ENCODE measurements at regions not wholly inside any gene's neighbourhood (a gene's known extent, or its start where the extent isn't known, plus 50 kb on each side); places are given as distances from the start of the nearest gene placed in this dataset.

GRCh38 chr12:60096727-60097126 lies 500.9 kb downstream of the SLC16A7 start:
- no peak overlapping the region for H3K4me3 ChIP-seq (ENCODE audit: low read depth, poor library complexity, severe bottlenecking)
- no peak for TF ChIP-seq POLR2A (IDR thresholded peaks at IDR 0.05)
- TF ChIP-seq CTCF (IDR thresholded peaks at IDR 0.05) = no peak
- no peak for DNase-seq (ENCODE audit: low spot score in 2 of 2)
- WGBS, 2 donors = 87 to 91% methylated on average over 4 of the region's 4 CpGs
- intact Hi-C loops (cut with DNase I; ENCODE audit: low total_unique reads) = no loop called here

GRCh38 chr12:60100160-60100559 lies 504.3 kb downstream of the SLC16A7 start:
- intact Hi-C loops (cut with DNase I; ENCODE audit: low total_unique reads) = no loop called here
- no peak for DNase-seq (ENCODE audit: low spot score in 2 of 2)
- WGBS, 2 donors = 84 to 100% methylated on average over 1 of the region's 1 CpG
- no peak overlapping the region for H3K4me3 ChIP-seq (ENCODE audit: low read depth, poor library complexity, severe bottlenecking)
- TF ChIP-seq CTCF (IDR thresholded peaks at IDR 0.05) (no peak), POLR2A (IDR thresholded peaks at IDR 0.05) (no peak)

- H3K4me3 ChIP-seq (ENCODE audit: low read depth, poor library complexity, severe bottlenecking) = no peak overlapping the region
- TF ChIP-seq CTCF (IDR thresholded peaks at IDR 0.05) (no peak), POLR2A (IDR thresholded peaks at IDR 0.05) (no peak)
- intact Hi-C loops (cut with DNase I; ENCODE audit: low total_unique reads) = no loop called here
- no peak for DNase-seq (ENCODE audit: low spot score in 2 of 2)
- 38 to 52% methylated on average over 1 of the region's 1 CpG for WGBS, 2 donors
These were observed 505.0 kb downstream of the SLC16A7 start for GRCh38 chr12:60100852-60101251.

- DNase-seq (ENCODE audit: low spot score in 2 of 2) = no peak
- no peak overlapping the region for H3K4me3 ChIP-seq (ENCODE audit: low read depth, poor library complexity, severe bottlenecking)
- intact Hi-C loops (cut with DNase I; ENCODE audit: low total_unique reads) = no loop called here
- TF ChIP-seq CTCF (IDR thresholded peaks at IDR 0.05) (no peak), POLR2A (IDR thresholded peaks at IDR 0.05) (no peak)
These were observed 505.9 kb downstream of the SLC16A7 start for GRCh38 chr12:60101715-60102114.

- WGBS, 2 donors = 36 to 48% methylated on average over 1 of the region's 1 CpG
- no peak for DNase-seq (ENCODE audit: low spot score in 2 of 2)
- H3K4me3 ChIP-seq (ENCODE audit: low read depth, poor library complexity, severe bottlenecking) = no peak overlapping the region
- intact Hi-C loops (cut with DNase I; ENCODE audit: low total_unique reads) = no loop called here
- TF ChIP-seq CTCF (IDR thresholded peaks at IDR 0.05) (no peak), POLR2A (IDR thresholded peaks at IDR 0.05) (no peak)
These were observed 510.4 kb downstream of the SLC16A7 start for GRCh38 chr12:60106214-60106613.

GRCh38 chr12:60107992-60108391 lies 512.2 kb downstream of the SLC16A7 start:
- TF ChIP-seq POLR2A (IDR thresholded peaks at IDR 0.05) (no peak), CTCF (IDR thresholded peaks at IDR 0.05) (no peak)
- DNase-seq (ENCODE audit: low spot score in 2 of 2) = no peak
- H3K4me3 ChIP-seq (ENCODE audit: low read depth, poor library complexity, severe bottlenecking) = no peak overlapping the region
- intact Hi-C loops (cut with DNase I; ENCODE audit: low total_unique reads) = no loop called here
